ENCODE measurements at regions not wholly inside any gene's neighbourhood (a gene's known extent, or its start where the extent isn't known, plus 50 kb on each side); places are given as distances from the start of the nearest gene placed in this dataset.

GRCh38 chr13:61795580-61795979 lies 379.9 kb upstream of the PCDH20 start:
- no peaks in the 10 kb centered on the region for H3K4me1 Mint-ChIP-seq (ENCODE audit: low read depth)
- H3K36me3 Mint-ChIP-seq (ENCODE audit: low read depth), result no peaks in the 10 kb centered on the region
- no peak overlapping the region for H3K4me3 Mint-ChIP-seq (ENCODE audit: unreplicated experiment)
- H3K27me3 Mint-ChIP-seq (ENCODE audit: low read depth), result no peaks in the 10 kb centered on the region
- TF ChIP-seq CTCF (IDR thresholded peaks at IDR 0.05), result no peak
- H3K27ac Mint-ChIP-seq (ENCODE audit: unreplicated experiment), result no peak overlapping the region
- DNase-seq (ENCODE audit: low spot score), result no peak
- no peaks in the 10 kb centered on the region for H3K9me3 Mint-ChIP-seq (ENCODE audit: low read depth)

- H3K36me3 Mint-ChIP-seq (ENCODE audit: low read depth), result no peaks in the 10 kb centered on the region
- H3K9me3 Mint-ChIP-seq (ENCODE audit: low read depth), result no peaks in the 10 kb centered on the region
- DNase-seq (ENCODE audit: low spot score), result no peak
- H3K4me3 Mint-ChIP-seq (ENCODE audit: unreplicated experiment), result no peak overlapping the region
- no peak overlapping the region for H3K27ac Mint-ChIP-seq (ENCODE audit: unreplicated experiment)
- no peak for TF ChIP-seq CTCF (IDR thresholded peaks at IDR 0.05)
- H3K27me3 Mint-ChIP-seq (ENCODE audit: low read depth), result peaks cover 1% of the 10 kb centered on the region
- H3K4me1 Mint-ChIP-seq (ENCODE audit: low read depth), result no peaks in the 10 kb centered on the region
Observed at GRCh38 chr13:61779456-61779855, 363.8 kb upstream of the PCDH20 start.

- Mint-ChIP-seq H3K27ac (ENCODE audit: unreplicated experiment) (no peak overlapping the region), H3K9me3 (ENCODE audit: low read depth) (no peaks in the 10 kb centered on the region), H3K27me3 (ENCODE audit: low read depth) (peaks cover 2% of the 10 kb centered on the region), H3K4me3 (ENCODE audit: unreplicated experiment) (no peak overlapping the region), H3K36me3 (ENCODE audit: low read depth) (no peaks in the 10 kb centered on the region), H3K4me1 (ENCODE audit: low read depth) (no peaks in the 10 kb centered on the region)
- no peak for DNase-seq (ENCODE audit: low spot score)
- TF ChIP-seq CTCF (IDR thresholded peaks at IDR 0.05), result no peak
Observed at GRCh38 chr13:61778531-61778930, 362.9 kb upstream of the PCDH20 start.

DNA sequence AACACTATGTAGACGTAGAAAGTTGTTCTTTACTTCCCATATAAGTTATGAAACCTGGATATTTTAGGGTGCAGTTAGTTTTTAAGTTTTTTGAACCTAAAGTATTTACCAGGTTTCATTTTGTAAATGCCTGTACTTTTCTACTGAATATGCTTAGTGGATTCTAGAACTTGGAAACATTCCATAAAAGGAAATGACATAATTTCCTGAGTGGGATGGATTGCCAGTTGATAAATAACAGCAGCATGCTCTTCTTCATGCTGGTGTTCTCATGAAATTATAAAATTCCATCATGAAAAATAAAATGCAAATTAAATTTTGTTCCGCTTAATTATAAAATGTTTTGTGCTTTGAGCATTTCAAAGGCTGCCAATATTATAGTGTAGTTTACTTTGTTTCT lies 362.2 kb upstream of the PCDH20 start:
- no peak overlapping the region for H3K4me3 Mint-ChIP-seq (ENCODE audit: unreplicated experiment)
- no peak overlapping the region for H3K27ac Mint-ChIP-seq (ENCODE audit: unreplicated experiment)
- no peaks in the 10 kb centered on the region for H3K36me3 Mint-ChIP-seq (ENCODE audit: low read depth)
- TF ChIP-seq CTCF (IDR thresholded peaks at IDR 0.05), result no peak
- no peaks in the 10 kb centered on the region for H3K4me1 Mint-ChIP-seq (ENCODE audit: low read depth)
- no peak for DNase-seq (ENCODE audit: low spot score)
- H3K9me3 Mint-ChIP-seq (ENCODE audit: low read depth), result no peaks in the 10 kb centered on the region
- peaks cover 2% of the 10 kb centered on the region for H3K27me3 Mint-ChIP-seq (ENCODE audit: low read depth)

DNA sequence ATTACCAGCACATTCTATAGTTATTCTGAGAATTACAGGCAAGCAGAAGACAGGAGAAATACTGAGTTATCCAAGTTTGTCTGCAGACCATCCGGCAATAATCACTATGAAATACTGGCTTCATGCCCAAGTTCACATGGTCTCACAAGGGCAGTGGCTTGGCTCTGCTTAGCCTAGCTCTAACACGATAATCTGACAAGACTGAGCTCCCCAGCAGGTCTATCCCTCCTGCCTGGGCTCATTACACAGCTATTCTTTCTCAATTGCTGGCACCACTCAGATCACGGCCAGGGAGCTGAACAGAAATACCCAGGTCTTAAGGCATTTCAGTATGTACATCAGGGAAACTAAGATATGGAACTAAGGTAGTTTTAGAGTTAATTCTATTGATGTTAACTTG lies 361.6 kb upstream of the PCDH20 start:
- no peaks in the 10 kb centered on the region for H3K4me1 Mint-ChIP-seq (ENCODE audit: low read depth)
- TF ChIP-seq CTCF (IDR thresholded peaks at IDR 0.05), result no peak
- H3K27me3 Mint-ChIP-seq (ENCODE audit: low read depth), result peaks cover 2% of the 10 kb centered on the region
- no peak overlapping the region for H3K4me3 Mint-ChIP-seq (ENCODE audit: unreplicated experiment)
- DNase-seq (ENCODE audit: low spot score), result no peak
- no peaks in the 10 kb centered on the region for H3K9me3 Mint-ChIP-seq (ENCODE audit: low read depth)
- no peak overlapping the region for H3K27ac Mint-ChIP-seq (ENCODE audit: unreplicated experiment)
- no peaks in the 10 kb centered on the region for H3K36me3 Mint-ChIP-seq (ENCODE audit: low read depth)
